NT2/D1 (cell line): ENCODE measurements at regions not wholly inside any gene's neighbourhood (a gene's known extent, or its start where the extent isn't known, plus 50 kb on each side); places are given as distances from the start of the nearest gene placed in this dataset.

Experiments
- SUZ12 ChIP-seq: IDR thresholded peaks from 2 replicates; pipeline ENCODE4 v1.6.1; 2011; ENCODE audit not compliant: insufficient read length, insufficient read depth; ENCODE audit errors: extremely low read depth
- ZNF274 ChIP-seq: IDR thresholded peaks from 2 replicates; pipeline ENCODE4 v1.6.1; 2011; ENCODE audit warnings: mild to moderate bottlenecking, low read depth, low read length

DNA sequence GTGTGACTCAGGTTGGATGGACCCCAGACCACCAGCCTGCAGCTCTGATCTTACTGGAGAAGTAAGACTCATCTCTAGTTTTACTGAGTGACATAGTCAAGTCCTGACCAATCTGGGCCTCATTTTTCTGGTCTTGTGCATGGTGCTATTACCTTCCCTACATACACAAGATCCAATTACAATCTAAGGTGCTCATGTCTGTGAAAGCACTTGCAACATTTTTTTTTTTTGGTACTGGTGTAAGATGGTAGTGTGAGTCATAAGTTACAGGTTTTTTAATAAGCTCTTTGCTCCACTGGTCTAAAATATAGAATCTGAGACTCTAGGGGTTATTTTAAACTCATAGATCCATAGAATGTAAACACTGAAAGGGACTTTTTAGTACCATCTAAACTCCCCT, 117.3 kb upstream of the EFEMP1 start:
- TF ChIP-seq SUZ12 = no peak
- TF ChIP-seq ZNF274 = no peak
